ENCODE measurements at regions not wholly inside any gene's neighbourhood (a gene's known extent, or its start where the extent isn't known, plus 50 kb on each side); places are given as distances from the start of the nearest gene placed in this dataset.
"Not testable (repeated sequence)": the region's sequence is repeated elsewhere in the genome, so short reads cannot be mapped to it uniquely, and the experiment has no call there.

- intact Hi-C loops (cut with DNase I) = loop anchor here (10.0 kb wide), 1 partner anchor 49 kb away; no protein-coding TSS in a partner anchor
- H3K27me3 ChIP-seq = no peaks in the 10 kb centered on the region
- no peaks in the 10 kb centered on the region for H3K36me3 ChIP-seq
- peak overlapping the region in 1 of 4 donors; percentile 54 for H3K4me3 ChIP-seq
- H3K4me1 ChIP-seq = peaks cover 25 to 54% (median 47%) of the 10 kb centered on the region in 3 donors
- H3K9me3 ChIP-seq = no peaks in the 10 kb centered on the region
- DNase-seq = no peak
- WGBS, 2 donors = 26 to 31% methylated on average over 7 to 9 of the region's 14 CpGs
- peak overlapping the region; percentile 81 to 96 (median 84) for H3K27ac ChIP-seq
- TF ChIP-seq, protein P1, sequence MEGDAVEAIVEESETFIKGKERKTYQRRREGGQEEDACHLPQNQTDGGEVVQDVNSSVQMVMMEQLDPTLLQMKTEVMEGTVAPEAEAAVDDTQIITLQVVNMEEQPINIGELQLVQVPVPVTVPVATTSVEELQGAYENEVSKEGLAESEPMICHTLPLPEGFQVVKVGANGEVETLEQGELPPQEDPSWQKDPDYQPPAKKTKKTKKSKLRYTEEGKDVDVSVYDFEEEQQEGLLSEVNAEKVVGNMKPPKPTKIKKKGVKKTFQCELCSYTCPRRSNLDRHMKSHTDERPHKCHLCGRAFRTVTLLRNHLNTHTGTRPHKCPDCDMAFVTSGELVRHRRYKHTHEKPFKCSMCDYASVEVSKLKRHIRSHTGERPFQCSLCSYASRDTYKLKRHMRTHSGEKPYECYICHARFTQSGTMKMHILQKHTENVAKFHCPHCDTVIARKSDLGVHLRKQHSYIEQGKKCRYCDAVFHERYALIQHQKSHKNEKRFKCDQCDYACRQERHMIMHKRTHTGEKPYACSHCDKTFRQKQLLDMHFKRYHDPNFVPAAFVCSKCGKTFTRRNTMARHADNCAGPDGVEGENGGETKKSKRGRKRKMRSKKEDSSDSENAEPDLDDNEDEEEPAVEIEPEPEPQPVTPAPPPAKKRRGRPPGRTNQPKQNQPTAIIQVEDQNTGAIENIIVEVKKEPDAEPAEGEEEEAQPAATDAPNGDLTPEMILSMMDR (IDR thresholded peaks at IDR 0.05) = no peak
- TF ChIP-seq POLR2A (IDR thresholded peaks at IDR 0.05) = no peak
Measured at GRCh38 chr15:31435912-31436628, 109.4 kb downstream of the KLF13 start.

GRCh38 chr15:31437686-31438085 is 111.1 kb downstream of the KLF13 start:
- Histone ChIP-seq H3K9me3 (no peaks in the 10 kb centered on the region), H3K36me3 (no peaks in the 10 kb centered on the region), H3K27ac (peak overlapping the region in 2 of 4 donors; percentile 9 to 87), H3K4me1 (peaks cover 34 to 70% (median 62%) of the 10 kb centered on the region in 3 donors), H3K27me3 (no peaks in the 10 kb centered on the region), H3K4me3 (no peak overlapping the region)
- TF ChIP-seq, protein P1 (IDR thresholded peaks at IDR 0.05) = no peak
- TF ChIP-seq POLR2A (IDR thresholded peaks at IDR 0.05) = no peak
- DNase-seq = no peak
- intact Hi-C loops (cut with DNase I) = loop anchor here (10.0 kb wide), 1 partner anchor 47 kb away; no protein-coding TSS in a partner anchor
- 67 to 78% methylated on average over 4 of the region's 6 CpGs for WGBS, 2 donors

DNA sequence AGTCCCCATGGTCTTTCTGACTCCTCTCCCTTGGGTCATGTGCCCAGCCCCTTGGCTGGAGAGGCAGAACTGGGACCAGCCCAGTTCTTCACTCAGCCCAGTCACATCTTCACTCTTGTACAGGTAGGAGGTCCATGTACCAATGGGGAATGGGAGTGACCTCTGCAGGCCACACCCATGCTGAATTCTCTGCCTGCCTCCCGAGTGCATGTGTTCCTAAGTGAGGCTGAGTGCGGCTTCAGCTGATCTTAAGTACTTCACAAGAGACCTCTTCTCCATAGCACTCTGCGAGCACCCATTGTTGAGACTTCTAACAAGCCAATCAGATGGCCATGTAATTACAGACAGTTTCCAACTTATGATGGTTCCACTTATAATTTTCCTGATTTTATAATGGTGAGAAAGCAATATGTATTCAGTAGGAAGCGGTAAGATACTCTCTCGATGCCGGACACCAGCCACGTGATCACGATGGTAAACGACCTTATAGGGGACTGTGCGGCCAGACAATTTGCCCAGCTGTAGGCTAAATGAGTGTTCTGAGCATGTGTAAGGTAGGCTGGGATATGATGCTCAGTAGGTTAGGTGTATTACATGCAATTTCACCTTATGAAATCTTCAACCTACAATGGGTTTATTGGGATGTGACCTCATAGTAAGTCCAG is 112.1 kb downstream of the KLF13 start:
- peaks cover 34 to 73% (median 62%) of the 10 kb centered on the region in 3 donors for H3K4me1 ChIP-seq
- no peaks in the 10 kb centered on the region for H3K27me3 ChIP-seq
- no peak overlapping the region for H3K27ac ChIP-seq
- no peak for DNase-seq
- intact Hi-C loops (cut with DNase I) = loop anchor here (10.0 kb wide), 1 partner anchor 46 kb away; no protein-coding TSS in a partner anchor
- 95 to 100% methylated on average over 7 to 10 of the region's 10 CpGs for WGBS, 2 donors
- no peaks in the 10 kb centered on the region for H3K36me3 ChIP-seq
- no peaks in the 10 kb centered on the region for H3K9me3 ChIP-seq
- TF ChIP-seq, protein P1 (IDR thresholded peaks at IDR 0.05) = no peak
- no peak for TF ChIP-seq POLR2A (IDR thresholded peaks at IDR 0.05)
- no peak overlapping the region for H3K4me3 ChIP-seq

DNA sequence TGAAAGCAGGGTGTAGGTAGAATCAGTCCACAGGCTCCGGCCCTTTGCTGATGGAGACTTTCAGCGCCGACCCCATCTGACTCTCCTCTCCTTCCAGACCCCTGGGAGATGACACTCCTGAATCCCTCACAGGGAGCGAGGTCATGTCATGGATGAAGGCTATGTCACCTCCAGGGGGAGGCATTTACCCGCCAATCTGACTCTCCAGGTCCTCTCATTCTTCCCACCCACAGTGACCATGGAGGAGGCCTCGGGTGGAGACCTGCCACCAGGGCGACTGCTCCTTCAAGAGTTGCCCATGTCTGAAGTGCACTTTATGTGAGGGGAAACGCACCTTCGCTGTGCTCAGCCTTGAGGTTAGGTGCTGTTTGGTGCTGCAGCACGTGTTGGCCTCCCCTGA is 112.7 kb downstream of the KLF13 start:
- 83 to 95% methylated on average over 4 to 8 of the region's 10 CpGs for WGBS, 2 donors
- no peak overlapping the region for H3K4me3 ChIP-seq
- H3K4me1 ChIP-seq = peaks cover 31 to 70% (median 58%) of the 10 kb centered on the region in 3 donors
- H3K9me3 ChIP-seq = no peaks in the 10 kb centered on the region
- no peaks in the 10 kb centered on the region for H3K36me3 ChIP-seq
- DNase-seq = no peak
- TF ChIP-seq, protein P1 (IDR thresholded peaks at IDR 0.05) = peak in 3 of 6 experiments; percentile 10 to 36 (median 31)
- TF ChIP-seq POLR2A (IDR thresholded peaks at IDR 0.05) = no peak
- no peaks in the 10 kb centered on the region for H3K27me3 ChIP-seq
- no peak overlapping the region for H3K27ac ChIP-seq
- intact Hi-C loops (cut with DNase I) = loop anchor here (10.0 kb wide), 1 partner anchor 45 kb away; no protein-coding TSS in a partner anchor

- H3K27me3 ChIP-seq; intact Hi-C loops (cut with DNase I); H3K36me3 ChIP-seq; DNase-seq; H3K9me3 ChIP-seq: not testable (repeated sequence)
- H3K27ac ChIP-seq = peak overlapping the region; percentile 72 to 87 (median 84)
- H3K4me1 ChIP-seq = peaks cover 22 to 61% (median 50%) of the 10 kb centered on the region in 3 donors
- 93 to 96% methylated on average over 19 to 20 of the region's 20 CpGs for WGBS, 2 donors
- H3K4me3 ChIP-seq = peak overlapping the region in 3 of 4 donors; percentile 47 to 83 (median 61)
Measured at GRCh38 chr15:31440216-31440615, 113.6 kb downstream of the KLF13 start.
